IMR-90 (cell line): ENCODE measurements at regions not wholly inside any gene's neighbourhood (a gene's known extent, or its start where the extent isn't known, plus 50 kb on each side); places are given as distances from the start of the nearest gene placed in this dataset.

Experiments used
- CEBPB ChIP-seq: IDR thresholded peaks from 2 replicates; pipeline ENCODE4 v1.6.1; 2012; ENCODE audit warnings: low read depth, low read length, improper control_type of control experiment
- CTCF ChIP-seq: conservative IDR thresholded peaks from 2 replicates; pipeline ENCODE4 v1.5.1; 2012; ENCODE audit warnings: mild to moderate bottlenecking, low read depth, low read length, improper control_type of control experiment
- FOS ChIP-seq: fragments of 150-350 bp; IDR thresholded peaks from 2 replicates; pipeline ENCODE4 v1.6.1; 2016; ENCODE audit warnings: low read depth, low read length
- POLR2A ChIP-seq: IDR thresholded peaks from 2 replicates; pipeline ENCODE4 v1.6.1; 2012; ENCODE audit warnings: mild to moderate bottlenecking, low read depth, low read length
- RFX5 ChIP-seq: IDR thresholded peaks from 2 replicates; pipeline ENCODE4 v1.8.0; 2012; ENCODE audit warnings: low read depth, mild to moderate bottlenecking, low read length, moderate library complexity
- SMC3 ChIP-seq: fragments of 150-350 bp; IDR thresholded peaks from 2 replicates; pipeline ENCODE4 v1.6.1; 2016; ENCODE audit warnings: low read depth, mild to moderate bottlenecking, antibody characterized with exemption, low read length, moderate library complexity

GRCh38 chr1:78737241-78737640 lies 87.6 kb downstream of the IFI44 start:
- TF ChIP-seq SMC3 (no peak), POLR2A (no peak), CTCF (no peak), CEBPB (no peak), RFX5 (no peak), FOS (no peak)
